ENCODE measurements at regions not wholly inside any gene's neighbourhood (a gene's known extent, or its start where the extent isn't known, plus 50 kb on each side); places are given as distances from the start of the nearest gene placed in this dataset.

GRCh38 chr17:27396045-27396444 is 60.2 kb upstream of the KSR1 start:
- TF ChIP-seq CTCF (IDR thresholded peaks at IDR 0.05; ENCODE audit: low read depth, low read length), result no peak

GRCh38 chr17:27396941-27397340 is 59.3 kb upstream of the KSR1 start:
- H3K4me3 ChIP-seq (ENCODE audit: low read depth, low read length), result no peak overlapping the region

More at GRCh38 chr17:27396045-27396444, 60.2 kb upstream of the KSR1 start:
- H3K4me3 ChIP-seq (ENCODE audit: low read depth, low read length), result no peak overlapping the region

GRCh38 chr17:27398691-27399090 is 57.6 kb upstream of the KSR1 start:
- TF ChIP-seq CTCF (IDR thresholded peaks at IDR 0.05; ENCODE audit: low read depth, low read length), result no peak
- no peak overlapping the region for H3K4me3 ChIP-seq (ENCODE audit: low read depth, low read length)

More at GRCh38 chr17:27396941-27397340, 59.3 kb upstream of the KSR1 start:
- TF ChIP-seq CTCF (IDR thresholded peaks at IDR 0.05; ENCODE audit: low read depth, low read length), result no peak

- no peak overlapping the region for H3K4me3 ChIP-seq (ENCODE audit: low read depth, low read length)
- TF ChIP-seq CTCF (IDR thresholded peaks at IDR 0.05; ENCODE audit: low read depth, low read length), result no peak
These were observed 55.3 kb upstream of the KSR1 start for GRCh38 chr17:27400991-27401390.

- H3K4me3 ChIP-seq (ENCODE audit: low read depth, low read length), result no peak overlapping the region
- no peak for TF ChIP-seq CTCF (IDR thresholded peaks at IDR 0.05; ENCODE audit: low read depth, low read length)
These were observed 53.3 kb upstream of the KSR1 start for GRCh38 chr17:27402943-27403342.

GRCh38 chr17:27403480-27404005 is 52.7 kb upstream of the KSR1 start:
- TF ChIP-seq CTCF (IDR thresholded peaks at IDR 0.05; ENCODE audit: low read depth, low read length), result no peak
- H3K4me3 ChIP-seq (ENCODE audit: low read depth, low read length), result no peak overlapping the region

GRCh38 chr17:27404676-27405075 is 51.6 kb upstream of the KSR1 start:
- no peak overlapping the region for H3K4me3 ChIP-seq (ENCODE audit: low read depth, low read length)
- TF ChIP-seq CTCF (IDR thresholded peaks at IDR 0.05; ENCODE audit: low read depth, low read length), result no peak

Data from WI38 (cell line).